HG02938 (cell line): ENCODE measurements at regions not wholly inside any gene's neighbourhood (a gene's known extent, or its start where the extent isn't known, plus 50 kb on each side); places are given as distances from the start of the nearest gene placed in this dataset.
"Not testable (repeated sequence)": the region's sequence is repeated elsewhere in the genome, so short reads cannot be mapped to it uniquely, and the experiment has no call there.

ENCODE experiments used
- ATAC-seq: cut with Tn5 transposase; IDR thresholded peaks from one replicate; pipeline ENCODE4 v1.9.1; 2021; ENCODE audit warnings: mild to moderate bottlenecking, moderate library complexity; ENCODE audit not compliant: unreplicated experiment

- ATAC-seq, result no peak
Measured at GRCh38 chrX:6990552-6991193, 156.8 kb upstream of the STS start.

GRCh38 chrX:6989858-6990257, 157.7 kb upstream of the STS start:
- ATAC-seq, result no peak

- not testable (repeated sequence) for ATAC-seq
Measured at GRCh38 chrX:6988694-6989093, 158.8 kb upstream of the STS start.

GRCh38 chrX:6986915-6987314, 160.6 kb upstream of the STS start:
- no peak for ATAC-seq

GRCh38 chrX:6985537-6985936, 162.0 kb upstream of the STS start:
- no peak for ATAC-seq

GRCh38 chrX:6983207-6983955, 164.1 kb upstream of the STS start:
- no peak for ATAC-seq

GRCh38 chrX:6981718-6982406, 165.7 kb upstream of the STS start:
- ATAC-seq, result no peak

GRCh38 chrX:6980981-6981380, 166.5 kb upstream of the STS start:
- ATAC-seq, result no peak

- no peak for ATAC-seq
Measured at GRCh38 chrX:6968231-6968630, 179.3 kb upstream of the STS start.

GRCh38 chrX:6965729-6966128, 181.8 kb upstream of the STS start:
- no peak for ATAC-seq

GRCh38 chrX:6962006-6962355, 185.5 kb upstream of the STS start:
- ATAC-seq, result no peak

GRCh38 chrX:6961286-6962005, 186.1 kb upstream of the STS start:
- ATAC-seq, result no peak

- ATAC-seq, result no peak
Measured at GRCh38 chrX:6959006-6959405, 188.5 kb upstream of the STS start.

- ATAC-seq, result no peak
Measured at GRCh38 chrX:6954836-6955235, 192.7 kb upstream of the STS start.

GRCh38 chrX:6946168-6946567, 201.3 kb upstream of the STS start:
- ATAC-seq, result no peak

GRCh38 chrX:6941041-6941440, 206.5 kb upstream of the STS start:
- no peak for ATAC-seq

GRCh38 chrX:6932942-6933341, 214.6 kb upstream of the STS start:
- ATAC-seq, result not testable (repeated sequence)

GRCh38 chrX:6930307-6930849, 217.1 kb upstream of the STS start:
- no peak for ATAC-seq

GRCh38 chrX:6924443-6925077, 223.0 kb upstream of the STS start:
- ATAC-seq, result no peak

GRCh38 chrX:6917666-6918065, 229.8 kb upstream of the STS start:
- no peak for ATAC-seq

- no peak for ATAC-seq
Measured at GRCh38 chrX:6910218-6910617, 237.3 kb upstream of the STS start.
